Endothelial cell (in vitro differentiated cells): ENCODE measurements at regions not wholly inside any gene's neighbourhood (a gene's known extent, or its start where the extent isn't known, plus 50 kb on each side); places are given as distances from the start of the nearest gene placed in this dataset.

ENCODE experiments used
- DNase-seq: peaks from one replicate; pipeline ENCODE4 v3.0.0; 2021; ENCODE audit warnings: low spot score
- H3K27ac Mint-ChIP-seq: one replicate; pipeline ENCODE4 v1.8.0; 2021; ENCODE audit warnings: mixed read lengths, inconsistent platforms; ENCODE audit not compliant: unreplicated experiment
- H3K27me3 Mint-ChIP-seq: one replicate; pipeline ENCODE4 v1.8.0; 2021; ENCODE audit warnings: mild to moderate bottlenecking, moderate library complexity, mixed read lengths, inconsistent platforms; ENCODE audit not compliant: unreplicated experiment
- H3K36me3 Mint-ChIP-seq: one replicate; pipeline ENCODE4 v1.8.0; 2021; ENCODE audit warnings: mild to moderate bottlenecking, low read depth, mixed read lengths, inconsistent platforms; ENCODE audit not compliant: unreplicated experiment
- H3K4me1 Mint-ChIP-seq: one replicate; pipeline ENCODE4 v1.8.0; 2021; ENCODE audit warnings: mild to moderate bottlenecking, mixed read lengths, inconsistent platforms; ENCODE audit not compliant: unreplicated experiment
- H3K4me3 Mint-ChIP-seq: one replicate; pipeline ENCODE4 v1.8.0; 2021; ENCODE audit warnings: mild to moderate bottlenecking, mixed read lengths, inconsistent platforms; ENCODE audit not compliant: unreplicated experiment
- H3K9me3 Mint-ChIP-seq: one replicate; pipeline ENCODE4 v1.8.0; 2021; ENCODE audit warnings: mixed read lengths, inconsistent platforms; ENCODE audit not compliant: unreplicated experiment
- TF ChIP-seq, protein P1 (sequence below): fragments of 200-600 bp; sonication (generic); IDR thresholded peaks from one replicate; pipeline ENCODE4 v1.5.0; 2021; ENCODE audit warnings: antibody characterized with exemption; ENCODE audit not compliant: unreplicated experiment

DNA sequence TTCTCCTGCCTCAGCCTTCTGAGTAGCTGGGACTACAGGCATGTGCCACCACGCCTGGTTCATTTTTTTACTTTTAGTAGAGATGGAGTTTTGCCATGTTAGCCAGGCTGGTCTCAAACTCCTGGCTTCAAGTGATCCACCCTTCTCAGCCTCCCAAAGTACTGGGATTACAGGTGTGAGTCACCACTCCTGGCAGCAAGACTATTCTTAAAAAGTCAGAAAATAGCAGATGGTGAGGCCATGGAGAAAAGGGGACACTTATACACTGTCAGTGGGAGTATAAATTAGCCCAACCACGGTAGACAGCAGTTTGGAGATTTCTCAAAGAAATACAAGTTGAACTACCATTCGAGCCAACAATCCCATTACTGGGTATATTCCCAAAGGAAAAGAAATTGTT lies 603.3 kb upstream of the TBL1XR1 start:
- Mint-ChIP-seq H3K9me3 (no peaks in the 10 kb centered on the region), H3K27ac (no peak overlapping the region), H3K4me3 (no peak overlapping the region), H3K4me1 (no peaks in the 10 kb centered on the region), H3K27me3 (peaks cover 2% of the 10 kb centered on the region), H3K36me3 (no peaks in the 10 kb centered on the region)
- TF ChIP-seq, protein P1, sequence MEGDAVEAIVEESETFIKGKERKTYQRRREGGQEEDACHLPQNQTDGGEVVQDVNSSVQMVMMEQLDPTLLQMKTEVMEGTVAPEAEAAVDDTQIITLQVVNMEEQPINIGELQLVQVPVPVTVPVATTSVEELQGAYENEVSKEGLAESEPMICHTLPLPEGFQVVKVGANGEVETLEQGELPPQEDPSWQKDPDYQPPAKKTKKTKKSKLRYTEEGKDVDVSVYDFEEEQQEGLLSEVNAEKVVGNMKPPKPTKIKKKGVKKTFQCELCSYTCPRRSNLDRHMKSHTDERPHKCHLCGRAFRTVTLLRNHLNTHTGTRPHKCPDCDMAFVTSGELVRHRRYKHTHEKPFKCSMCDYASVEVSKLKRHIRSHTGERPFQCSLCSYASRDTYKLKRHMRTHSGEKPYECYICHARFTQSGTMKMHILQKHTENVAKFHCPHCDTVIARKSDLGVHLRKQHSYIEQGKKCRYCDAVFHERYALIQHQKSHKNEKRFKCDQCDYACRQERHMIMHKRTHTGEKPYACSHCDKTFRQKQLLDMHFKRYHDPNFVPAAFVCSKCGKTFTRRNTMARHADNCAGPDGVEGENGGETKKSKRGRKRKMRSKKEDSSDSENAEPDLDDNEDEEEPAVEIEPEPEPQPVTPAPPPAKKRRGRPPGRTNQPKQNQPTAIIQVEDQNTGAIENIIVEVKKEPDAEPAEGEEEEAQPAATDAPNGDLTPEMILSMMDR: no peak
- DNase-seq: no peak

DNA sequence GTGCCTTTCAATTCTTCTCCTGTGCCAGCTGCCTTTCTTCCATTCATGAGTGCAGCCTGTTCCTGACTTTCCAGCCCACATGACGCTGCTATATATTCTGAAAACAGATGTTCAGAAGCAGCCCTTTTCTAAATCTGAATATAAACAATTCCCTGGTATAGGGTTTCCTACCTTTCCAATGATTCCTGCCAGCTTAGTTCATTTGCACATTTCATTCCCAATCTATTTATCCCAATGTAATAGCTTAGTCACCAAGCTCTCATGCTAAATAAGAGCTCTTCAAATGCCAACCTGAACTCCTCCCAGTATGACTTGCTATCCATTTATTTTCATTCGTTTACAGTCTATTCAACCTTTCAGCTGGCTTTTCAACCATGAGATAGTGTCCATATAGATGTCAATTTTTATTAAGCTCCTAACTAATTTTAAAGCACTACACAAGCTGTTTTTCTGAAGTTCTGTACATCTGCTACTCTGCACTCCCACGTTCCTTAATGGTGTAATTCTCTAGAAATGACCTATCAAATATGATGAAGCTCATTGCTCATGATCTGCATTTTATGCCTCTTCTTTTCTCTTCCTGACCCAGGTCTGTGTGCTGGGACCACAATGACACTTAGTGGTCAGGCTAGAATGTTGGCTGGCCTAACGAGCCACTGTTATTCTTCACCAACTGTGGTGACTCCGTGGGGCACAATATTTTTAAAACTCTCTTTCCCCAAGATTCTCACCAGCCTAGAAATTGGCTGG lies 605.0 kb upstream of the TBL1XR1 start:
- no peaks in the 10 kb centered on the region for H3K36me3 Mint-ChIP-seq
- H3K9me3 Mint-ChIP-seq: no peaks in the 10 kb centered on the region
- no peak overlapping the region for H3K27ac Mint-ChIP-seq
- peaks cover 2% of the 10 kb centered on the region for H3K27me3 Mint-ChIP-seq
- no peak overlapping the region for H3K4me3 Mint-ChIP-seq
- no peak for DNase-seq
- H3K4me1 Mint-ChIP-seq: no peaks in the 10 kb centered on the region
- TF ChIP-seq, protein P1: no peak

- Mint-ChIP-seq H3K36me3 (no peaks in the 10 kb centered on the region), H3K27ac (no peak overlapping the region), H3K4me1 (no peaks in the 10 kb centered on the region), H3K9me3 (no peaks in the 10 kb centered on the region), H3K27me3 (peaks cover 2% of the 10 kb centered on the region), H3K4me3 (no peak overlapping the region)
- DNase-seq: no peak
- TF ChIP-seq, protein P1: no peak
These were observed 606.2 kb upstream of the TBL1XR1 start for GRCh38 chr3:177803500-177803899.

GRCh38 chr3:177804032-177804431 lies 606.8 kb upstream of the TBL1XR1 start:
- Mint-ChIP-seq H3K36me3 (no peaks in the 10 kb centered on the region), H3K9me3 (no peaks in the 10 kb centered on the region), H3K27me3 (peaks cover 2% of the 10 kb centered on the region), H3K4me1 (no peaks in the 10 kb centered on the region), H3K27ac (no peak overlapping the region), H3K4me3 (no peak overlapping the region)
- no peak for DNase-seq
- TF ChIP-seq, protein P1: no peak

DNA sequence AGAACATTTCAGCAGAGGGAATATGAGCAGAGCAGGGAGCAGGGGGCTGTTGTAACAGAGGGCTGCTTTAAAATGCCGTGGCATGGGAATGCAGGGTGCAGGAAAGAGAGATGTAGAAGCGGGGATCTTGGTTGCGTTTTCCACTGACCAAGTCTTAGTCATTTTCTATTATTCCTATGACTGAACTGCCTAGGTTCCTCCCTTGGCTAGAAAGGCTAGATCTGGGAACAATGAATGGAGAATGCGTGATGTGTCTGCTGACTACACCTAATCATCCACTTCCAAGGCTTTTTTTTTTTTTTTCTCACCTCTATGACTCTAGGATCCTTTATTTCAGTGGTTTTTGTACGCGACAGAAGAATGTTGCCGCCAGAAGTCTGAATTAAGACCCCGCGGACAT lies 607.4 kb upstream of the TBL1XR1 start:
- Mint-ChIP-seq H3K4me1 (no peaks in the 10 kb centered on the region), H3K4me3 (no peak overlapping the region), H3K9me3 (no peaks in the 10 kb centered on the region), H3K27me3 (peaks cover 2% of the 10 kb centered on the region), H3K27ac (no peak overlapping the region), H3K36me3 (no peaks in the 10 kb centered on the region)
- DNase-seq: no peak
- TF ChIP-seq, protein P1: no peak
